22Rv1 (cell line): ENCODE measurements at regions not wholly inside any gene's neighbourhood (a gene's known extent, or its start where the extent isn't known, plus 50 kb on each side); places are given as distances from the start of the nearest gene placed in this dataset.

ENCODE experiments used
- H3K27ac ChIP-seq: fragments of 450-650 bp; 2 replicates; pipeline ENCODE4 v1.5.1; 2017
- ZFX ChIP-seq: fragments of 450-650 bp; IDR thresholded peaks from 2 replicates; pipeline ENCODE4 v1.6.1; 2017; ENCODE audit warnings: antibody characterized with exemption, borderline replicate concordance
- TF ChIP-seq, protein P1 (sequence below): fragments of 450-650 bp; IDR thresholded peaks from 2 replicates; pipeline ENCODE4 v1.5.1; 2017; ENCODE audit warnings: mild to moderate bottlenecking

GRCh38 chr14:89067293-89067972 lies 243.0 kb downstream of the TTC8 start:
- no peak overlapping the region for H3K27ac ChIP-seq
- no peak for TF ChIP-seq ZFX
- TF ChIP-seq, protein P1, sequence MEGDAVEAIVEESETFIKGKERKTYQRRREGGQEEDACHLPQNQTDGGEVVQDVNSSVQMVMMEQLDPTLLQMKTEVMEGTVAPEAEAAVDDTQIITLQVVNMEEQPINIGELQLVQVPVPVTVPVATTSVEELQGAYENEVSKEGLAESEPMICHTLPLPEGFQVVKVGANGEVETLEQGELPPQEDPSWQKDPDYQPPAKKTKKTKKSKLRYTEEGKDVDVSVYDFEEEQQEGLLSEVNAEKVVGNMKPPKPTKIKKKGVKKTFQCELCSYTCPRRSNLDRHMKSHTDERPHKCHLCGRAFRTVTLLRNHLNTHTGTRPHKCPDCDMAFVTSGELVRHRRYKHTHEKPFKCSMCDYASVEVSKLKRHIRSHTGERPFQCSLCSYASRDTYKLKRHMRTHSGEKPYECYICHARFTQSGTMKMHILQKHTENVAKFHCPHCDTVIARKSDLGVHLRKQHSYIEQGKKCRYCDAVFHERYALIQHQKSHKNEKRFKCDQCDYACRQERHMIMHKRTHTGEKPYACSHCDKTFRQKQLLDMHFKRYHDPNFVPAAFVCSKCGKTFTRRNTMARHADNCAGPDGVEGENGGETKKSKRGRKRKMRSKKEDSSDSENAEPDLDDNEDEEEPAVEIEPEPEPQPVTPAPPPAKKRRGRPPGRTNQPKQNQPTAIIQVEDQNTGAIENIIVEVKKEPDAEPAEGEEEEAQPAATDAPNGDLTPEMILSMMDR, result no peak

GRCh38 chr14:89078021-89078795 lies 253.8 kb downstream of the TTC8 start:
- H3K27ac ChIP-seq, result no peak overlapping the region
- no peak for TF ChIP-seq ZFX

DNA sequence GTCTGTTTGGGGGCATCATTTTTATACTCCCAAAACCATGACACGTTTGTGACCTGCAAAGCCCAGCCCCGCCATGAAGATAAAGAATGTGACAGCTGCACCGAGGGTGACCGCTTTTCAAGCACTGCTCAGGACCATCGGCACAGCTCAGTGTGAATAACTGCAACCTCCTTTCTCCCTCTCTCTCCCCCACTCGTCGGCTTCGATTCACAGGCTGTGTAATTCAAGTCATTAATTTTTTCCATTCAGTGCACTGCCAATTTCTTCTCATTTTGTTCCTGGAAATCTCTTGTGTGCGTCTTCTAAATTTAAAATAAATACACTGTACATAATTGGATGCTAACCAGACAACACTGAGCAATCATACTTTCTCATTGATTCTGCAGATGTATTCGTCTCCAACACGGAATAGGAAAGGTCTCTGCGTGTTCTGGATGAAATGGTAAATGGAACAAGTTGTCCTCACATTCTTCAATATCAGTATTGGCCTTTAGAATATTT lies 260.8 kb downstream of the TTC8 start:
- TF ChIP-seq, protein P1, result no peak
- no peak for TF ChIP-seq ZFX
- H3K27ac ChIP-seq, result no peak overlapping the region

DNA sequence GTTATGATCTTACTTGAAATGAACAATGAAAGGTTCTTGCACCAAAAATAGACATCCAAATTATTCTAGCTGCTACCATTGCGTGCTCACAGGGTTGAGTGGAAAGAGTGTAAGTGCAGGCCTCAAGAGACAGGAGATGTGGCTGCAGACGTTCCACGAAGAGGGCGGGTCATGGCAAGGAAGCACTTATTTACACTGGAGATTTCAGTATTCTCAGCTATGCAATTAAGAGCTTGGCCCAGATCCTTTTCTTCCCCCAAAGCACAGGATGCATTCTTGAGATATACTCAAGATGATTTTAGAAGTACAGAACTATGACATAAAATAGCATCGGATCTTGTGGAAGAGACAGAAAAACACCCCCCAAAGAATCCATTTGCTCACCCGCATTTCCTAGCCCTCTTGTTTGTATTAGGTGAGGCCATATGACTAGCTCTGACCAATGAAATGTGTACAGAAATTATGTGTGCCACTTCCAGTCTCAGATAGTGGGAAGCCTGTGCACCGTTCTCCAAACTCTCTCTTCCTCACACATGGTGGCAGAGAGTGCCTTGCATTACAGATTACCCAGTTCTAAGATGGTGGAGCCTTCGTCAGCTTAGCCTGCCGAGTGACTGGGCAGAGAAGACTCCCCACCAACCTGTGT lies 261.4 kb downstream of the TTC8 start:
- no peak overlapping the region for H3K27ac ChIP-seq
- TF ChIP-seq ZFX, result no peak
- TF ChIP-seq, protein P1, result no peak

GRCh38 chr14:89088530-89088929 lies 264.1 kb downstream of the TTC8 start:
- TF ChIP-seq ZFX, result no peak
- TF ChIP-seq, protein P1, result no peak
- H3K27ac ChIP-seq, result no peak overlapping the region

DNA sequence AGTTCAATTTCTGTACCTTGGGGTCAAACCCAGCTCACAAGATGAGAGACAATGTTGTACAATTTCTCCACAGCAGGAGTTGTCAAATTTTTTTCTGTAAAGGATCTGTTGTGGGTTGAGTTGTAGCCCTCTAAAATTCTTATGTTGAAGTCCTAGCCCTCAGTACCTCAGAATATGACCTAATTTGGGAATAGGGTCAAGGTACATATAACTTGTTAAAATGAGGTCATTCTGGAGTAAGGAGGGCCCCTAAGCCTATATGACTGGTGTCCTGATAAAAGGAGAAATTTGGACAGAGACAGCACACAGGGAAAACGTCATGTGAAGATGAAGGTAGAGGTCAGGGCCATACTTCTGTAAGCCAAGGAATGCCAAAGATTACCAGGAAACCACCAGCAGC lies 264.9 kb downstream of the TTC8 start:
- TF ChIP-seq, protein P1, result no peak
- no peak for TF ChIP-seq ZFX
- H3K27ac ChIP-seq, result no peak overlapping the region

DNA sequence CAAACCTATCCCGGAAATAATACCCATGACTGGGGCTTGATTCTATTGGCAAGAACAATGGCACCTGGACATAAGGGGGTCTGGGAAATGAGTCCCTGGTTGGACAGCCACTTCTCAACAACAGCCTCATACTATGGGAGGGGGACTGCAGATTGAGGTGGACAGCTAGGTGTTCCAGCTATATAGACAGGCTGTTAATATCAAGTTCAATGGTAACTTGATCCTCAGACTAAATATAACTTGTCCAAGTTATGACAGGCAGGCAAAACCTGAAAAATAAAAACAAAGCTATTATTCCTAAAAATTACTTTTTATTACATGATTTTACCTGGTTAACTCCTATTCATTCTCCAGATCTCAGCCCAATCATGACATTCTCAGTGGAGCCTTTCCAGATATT lies 267.3 kb downstream of the TTC8 start:
- no peak for TF ChIP-seq ZFX
- TF ChIP-seq, protein P1, result no peak
- H3K27ac ChIP-seq, result no peak overlapping the region
